Endothelial cell of umbilical vein (primary cell): ENCODE measurements at regions not wholly inside any gene's neighbourhood (a gene's known extent, or its start where the extent isn't known, plus 50 kb on each side); places are given as distances from the start of the nearest gene placed in this dataset.
A peak's percentile ranks its signal among the peaks of the same experiment; 100 is the strongest.

Experiments
- BruUV-seq: library from RNA; stranded (reverse); fragments of 400-500 nt; replicated peaks from 2 replicates; lab custom pipeline; 2021; lab: Mats Ljungman, UMichigan
- CTCF ChIA-PET: fragments of 300-600, 350-600 bp; sonication (Branson Sonifier 250); formaldehyde crosslinking; loops from one replicate; lab custom pipeline; 2021; ENCODE audit warnings: antibody characterized with exemption, inconsistent platforms; lab: Charles Lee
- POLR2A ChIA-PET: fragments of 300-600, 350-600 bp; sonication (Branson Sonifier 250); formaldehyde crosslinking; loops from one replicate; lab custom pipeline; 2021; ENCODE audit warnings: antibody characterized with exemption, inconsistent platforms; lab: Charles Lee
- DNase-seq: peaks from one replicate; pipeline ENCODE4 v3.0.0-alpha.2; 2011; ENCODE audit warnings: low read depth, low spot score
- FAIRE-seq: peaks from 2 replicates; lab custom pipeline; 2011; peaks lifted over from hg19 to GRCh38; lab: Jason Lieb, UNC
- H2AFZ ChIP-seq: 2 replicates; pipeline ENCODE4 v1.6.0; 2012; ENCODE audit warnings: low read depth, low read length, control low read depth, inconsistent platforms
- H3K27ac ChIP-seq: 2 replicates; pipeline ENCODE4 v1.5.1; 2011; ENCODE audit warnings: low read depth, mild to moderate bottlenecking, control low read depth, low read length, moderate library complexity; ENCODE audit not compliant: insufficient read depth
- H3K27me3 ChIP-seq, 2 experiments: 2 replicates each; pipeline versions ENCODE4 v1.6.0 to v1.6.1; 2011; ENCODE audit warnings: low read length in 2 of 2, mixed read lengths in 1 of 2; ENCODE audit not compliant: control insufficient read depth in 2 of 2, insufficient read depth in 2 of 2
- H3K36me3 ChIP-seq, 2 experiments: 2 replicates in 1 of 2; 3 replicates in 1 of 2; pipeline ENCODE4 v1.5.1; 2011; ENCODE audit warnings: low read length in 2 of 2, mild to moderate bottlenecking in 1 of 2, moderate library complexity in 1 of 2; ENCODE audit not compliant: control insufficient read depth in 2 of 2, insufficient read depth in 2 of 2; ENCODE audit errors: extremely low read depth in 1 of 2
- H3K4me1 ChIP-seq: 3 replicates; pipeline ENCODE4 v1.5.1; 2011; ENCODE audit warnings: mild to moderate bottlenecking, low read length; ENCODE audit not compliant: control insufficient read depth, insufficient read depth; ENCODE audit errors: extremely low read depth
- H3K4me2 ChIP-seq: 2 replicates; pipeline ENCODE4 v1.6.1; 2011; ENCODE audit warnings: low read length, control low read depth, mixed read lengths; ENCODE audit not compliant: insufficient read depth
- H3K4me3 ChIP-seq, 3 experiments: fragments of 200-600 bp in 1 of 3; sonication (generic), shearing (Covaris generic) in 1 of 3; replicated peaks in 1 of 3; 2 replicates each; pipeline ENCODE4 v1.5.1; 2011 to 2016; ENCODE audit warnings: control low read depth in 3 of 3, low read length in 3 of 3, mild to moderate bottlenecking in 2 of 3, inconsistent platforms in 1 of 3, low read depth in 1 of 3, moderate library complexity in 1 of 3; ENCODE audit not compliant: insufficient read depth in 1 of 3
- H3K79me2 ChIP-seq: 2 replicates; pipeline ENCODE4 v1.6.0; 2012; ENCODE audit warnings: low read length, inconsistent platforms; ENCODE audit not compliant: control insufficient read depth, insufficient read depth
- H3K9ac ChIP-seq: replicated peaks from 2 replicates; pipeline ENCODE3; 2011; ENCODE audit warnings: low read length, control low read depth; ENCODE audit not compliant: insufficient read depth; ENCODE audit errors: extremely low read depth
- H3K9me1 ChIP-seq: replicated peaks from 3 replicates; pipeline ENCODE4 v1.6.0; 2011; ENCODE audit warnings: mild to moderate bottlenecking, low read length; ENCODE audit not compliant: control insufficient read depth, insufficient read depth; ENCODE audit errors: extremely low read depth
- H3K9me3 ChIP-seq: replicated peaks from 2 replicates; pipeline ENCODE4 v1.5.1; 2012; ENCODE audit warnings: low read length, inconsistent platforms; ENCODE audit not compliant: control insufficient read depth, insufficient read depth
- H4K20me1 ChIP-seq: replicated peaks from 2 replicates; pipeline ENCODE3; 2011; ENCODE audit warnings: mild to moderate bottlenecking, low read length; ENCODE audit not compliant: control insufficient read depth, insufficient read depth; ENCODE audit errors: extremely low read depth
- EZH2 ChIP-seq: IDR thresholded peaks from 2 replicates; pipeline ENCODE4 v1.6.1; 2012; ENCODE audit warnings: borderline replicate concordance, low read depth, mild to moderate bottlenecking, moderate library complexity, low read length, inconsistent platforms; ENCODE audit not compliant: severe bottlenecking
- FOS ChIP-seq: IDR thresholded peaks from 2 replicates; pipeline ENCODE4 v1.6.1; 2011; ENCODE audit warnings: mild to moderate bottlenecking, low read length, moderate library complexity, borderline replicate concordance; ENCODE audit not compliant: insufficient read depth
- POLR2A ChIP-seq: IDR thresholded peaks from 2 replicates; pipeline ENCODE4 v1.6.1; 2012; ENCODE audit warnings: low read depth, mild to moderate bottlenecking, control low read depth, low read length
- POLR2AphosphoS5 ChIP-seq: IDR thresholded peaks from 2 replicates; pipeline ENCODE4 v1.6.1; 2012; ENCODE audit warnings: low read depth, mild to moderate bottlenecking, control low read depth, low read length, moderate library complexity; ENCODE audit not compliant: insufficient read depth
- dilution Hi-C: fragments of 300-500 bp; cut with MboI; formaldehyde crosslinking; loops from one replicate; pipeline ENCODE4 v1.15.0; 2019; ENCODE audit warnings: low sequenced_read_pairs; ENCODE audit not compliant: extremely low pct_ligation_motif_present
- intact Hi-C: fragments of 100-400 bp; cut with micrococcal nuclease; formaldehyde crosslinking; loops from one replicate; pipeline ENCODE4 v1.10.0; 2022

GRCh38 chr6:139779988-139780774 is 405.7 kb upstream of the CITED2 start:
- dilution Hi-C loops (no loop called here), intact Hi-C loops (loop anchor here (5.0 kb wide), 1 partner anchor 1782 kb away; no protein-coding TSS in a partner anchor)
- Histone ChIP-seq H4K20me1 (no peaks in the 10 kb centered on the region), H3K27me3 (no peaks in the 10 kb centered on the region), H3K9ac (no peak overlapping the region), H3K27ac (no peak overlapping the region), H3K79me2 (no peaks in the 10 kb centered on the region), H3K36me3 (no peaks in the 10 kb centered on the region), H2AFZ (no peak overlapping the region), H3K4me3 (no peak overlapping the region), H3K4me2 (no peak overlapping the region), H3K4me1 (no peaks in the 10 kb centered on the region), H3K9me1 (no peaks in the 10 kb centered on the region), H3K9me3 (no peaks in the 10 kb centered on the region)
- BruUV-seq = no TSS peak
- TF ChIP-seq POLR2AphosphoS5 = no peak
- DNase-seq (no peak), FAIRE-seq (no peak)
- CTCF ChIA-PET = no interaction called here
- POLR2A ChIA-PET = no interaction called here

GRCh38 chr6:139778688-139779087 is 404.2 kb upstream of the CITED2 start:
- Histone ChIP-seq H3K79me2 (no peaks in the 10 kb centered on the region), H4K20me1 (no peaks in the 10 kb centered on the region), H3K27ac (no peak overlapping the region), H3K36me3 (no peaks in the 10 kb centered on the region), H3K4me1 (no peaks in the 10 kb centered on the region), H3K27me3 (no peaks in the 10 kb centered on the region), H3K9ac (no peak overlapping the region), H3K4me2 (no peak overlapping the region), H3K9me1 (no peaks in the 10 kb centered on the region), H3K9me3 (no peaks in the 10 kb centered on the region), H3K4me3 (no peak overlapping the region), H2AFZ (no peak overlapping the region)
- ChIA-PET POLR2A (interaction anchor here (1.4 kb wide), 1 partner anchor 404 kb away, joined by 3 read pairs; the partner anchor contains the start of gene CITED2), CTCF (interaction anchor here (1.7 to 1.8 kb wide), 2 partner anchors 9 to 11 kb away, joined by 4 to 7 read pairs; no protein-coding TSS in a partner anchor)
- BruUV-seq = no TSS peak
- no peak for FAIRE-seq
- intact Hi-C loops = loop anchor here (5.0 kb wide), 1 partner anchor 1784 kb away; no protein-coding TSS in a partner anchor
- TF ChIP-seq FOS (peak; percentile 12), EZH2 (no peak), POLR2A (no peak)
- DNase-seq = no peak
- dilution Hi-C loops = no loop called here
